Panc1 (cell line): ENCODE measurements at regions not wholly inside any gene's neighbourhood (a gene's known extent, or its start where the extent isn't known, plus 50 kb on each side); places are given as distances from the start of the nearest gene placed in this dataset.

ENCODE experiments used
- CTCF ChIP-seq: fragments of 450-650 bp; IDR thresholded peaks from 2 replicates; pipeline ENCODE4 v1.5.1; 2017; ENCODE audit warnings: mild to moderate bottlenecking
- TCF7L2 ChIP-seq: IDR thresholded peaks from 2 replicates; pipeline ENCODE4 v1.6.1; 2011; ENCODE audit warnings: mild to moderate bottlenecking, low read depth, low read length, inconsistent platforms

GRCh38 chr4:138599965-138600364 is 357.8 kb upstream of the SLC7A11 start:
- TF ChIP-seq TCF7L2 (no peak), CTCF (no peak)
